ENCODE measurements at regions not wholly inside any gene's neighbourhood (a gene's known extent, or its start where the extent isn't known, plus 50 kb on each side); places are given as distances from the start of the nearest gene placed in this dataset.

DNA sequence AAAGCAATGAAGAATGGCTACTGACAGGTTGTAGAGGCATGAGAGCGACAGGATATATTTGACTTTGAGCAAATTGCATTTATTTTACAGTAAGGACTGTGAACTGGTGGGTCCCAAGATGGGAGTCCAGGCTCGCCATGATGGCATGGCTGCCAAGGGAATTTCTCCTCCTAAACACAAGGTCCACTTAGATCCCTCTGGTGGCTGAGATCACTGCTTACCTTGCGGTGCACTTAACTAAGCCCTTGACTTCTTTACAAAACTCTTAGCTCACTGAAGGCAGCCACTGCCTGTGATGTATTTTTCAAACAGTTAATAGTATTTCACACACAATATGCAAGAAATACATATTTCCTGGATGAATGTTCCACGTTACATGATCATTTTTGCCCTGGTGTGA lies 50.3 kb upstream of the SORBS2 start:
- Histone ChIP-seq H4K20me1 (replicated peaks; ENCODE audit: control insufficient read depth, extremely low read depth, insufficient read depth, low read length) (no peaks in the 10 kb centered on the region), H3K4me2 (ENCODE audit: insufficient read depth, low read length) (no peak overlapping the region), H3K9me1 (replicated peaks; ENCODE audit: control insufficient read depth, extremely low read depth, insufficient read depth, low read length) (no peaks in the 10 kb centered on the region), H2AFZ (ENCODE audit: low read depth, low read length) (no peak overlapping the region), H3K27me3 (ENCODE audit: control insufficient read depth in 2 of 2, insufficient read depth in 2 of 2, low read length in 2 of 2) (no peaks in the 10 kb centered on the region), H3K9ac (replicated peaks; ENCODE audit: extremely low read depth, insufficient read depth, low read length) (no peak overlapping the region), H3K4me3 (replicated peaks in 1 of 3; ENCODE audit: insufficient read depth in 1 of 3, low read depth in 1 of 3, low read length in 3 of 3) (no peak overlapping the region), H3K4me1 (ENCODE audit: control insufficient read depth, extremely low read depth, insufficient read depth, low read length) (peaks cover 3% of the 10 kb centered on the region), H3K79me2 (ENCODE audit: control insufficient read depth, insufficient read depth, low read length) (no peaks in the 10 kb centered on the region), H3K9me3 (replicated peaks; ENCODE audit: control insufficient read depth, insufficient read depth, low read length) (no peaks in the 10 kb centered on the region), H3K27ac (ENCODE audit: insufficient read depth, low read depth, low read length) (no peak overlapping the region), H3K36me3 (ENCODE audit: control insufficient read depth in 2 of 2, extremely low read depth in 1 of 2, insufficient read depth in 2 of 2, low read length in 2 of 2) (no peaks in the 10 kb centered on the region)
- intact Hi-C loops (cut with micrococcal nuclease) (no loop called here), dilution Hi-C loops (cut with MboI; ENCODE audit: extremely low pct_ligation_motif_present, low sequenced_read_pairs) (no loop called here)
- TF ChIP-seq POLR2AphosphoS5 (IDR thresholded peaks at IDR 0.05; ENCODE audit: insufficient read depth, low read depth, low read length), result no peak
- no peak for TF ChIP-seq FOS (IDR thresholded peaks at IDR 0.05; ENCODE audit: borderline replicate concordance, insufficient read depth, low read length)
- no peak for TF ChIP-seq JUN (IDR thresholded peaks at IDR 0.05; ENCODE audit: borderline replicate concordance, insufficient read depth, insufficient read length, low read depth)
- TF ChIP-seq POLR2A (IDR thresholded peaks at IDR 0.05; ENCODE audit: low read depth, low read length), result no peak
- TF ChIP-seq, protein P1, sequence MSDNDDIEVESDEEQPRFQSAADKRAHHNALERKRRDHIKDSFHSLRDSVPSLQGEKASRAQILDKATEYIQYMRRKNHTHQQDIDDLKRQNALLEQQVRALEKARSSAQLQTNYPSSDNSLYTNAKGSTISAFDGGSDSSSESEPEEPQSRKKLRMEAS (IDR thresholded peaks at IDR 0.05; ENCODE audit: insufficient read depth, insufficient read length), result no peak
- no peak for TF ChIP-seq GATA2 (IDR thresholded peaks at IDR 0.05; ENCODE audit: insufficient read depth, insufficient read length, low read depth, low read length)
- no peak for TF ChIP-seq MYC (IDR thresholded peaks at IDR 0.05; ENCODE audit: low read depth, low read length)
- no peak for TF ChIP-seq EZH2 (IDR thresholded peaks at IDR 0.05; ENCODE audit: borderline replicate concordance, low read depth, low read length, severe bottlenecking)
- DNase-seq (ENCODE audit: low read depth, low spot score) (no peak), FAIRE-seq (no peak)
- no TSS peak for BruUV-seq (replicated peaks)
- CTCF ChIA-PET, result interaction anchor here (1.0 to 1.3 kb wide), 2 partner anchors 88 to 221 kb away, joined by 3 to 4 read pairs; no protein-coding TSS in a partner anchor
- POLR2A ChIA-PET, result no interaction called here

- no TSS peak for BruUV-seq (replicated peaks)
- TF ChIP-seq POLR2AphosphoS5 (IDR thresholded peaks at IDR 0.05; ENCODE audit: insufficient read depth, low read depth, low read length) (no peak), JUN (IDR thresholded peaks at IDR 0.05; ENCODE audit: borderline replicate concordance, insufficient read depth, insufficient read length, low read depth) (peak; percentile 18)
- H4K20me1 ChIP-seq (replicated peaks; ENCODE audit: control insufficient read depth, extremely low read depth, insufficient read depth, low read length), result no peaks in the 10 kb centered on the region
- no peak overlapping the region for H2AFZ ChIP-seq (ENCODE audit: low read depth, low read length)
- DNase-seq (ENCODE audit: low read depth, low spot score) (no peak), FAIRE-seq (no peak)
- no peak overlapping the region for H3K27ac ChIP-seq (ENCODE audit: insufficient read depth, low read depth, low read length)
- intact Hi-C loops (cut with micrococcal nuclease) (no loop called here), dilution Hi-C loops (cut with MboI; ENCODE audit: extremely low pct_ligation_motif_present, low sequenced_read_pairs) (no loop called here)
- H3K9me3 ChIP-seq (replicated peaks; ENCODE audit: control insufficient read depth, insufficient read depth, low read length), result no peaks in the 10 kb centered on the region
- no peaks in the 10 kb centered on the region for H3K79me2 ChIP-seq (ENCODE audit: control insufficient read depth, insufficient read depth, low read length)
- peaks cover 3% of the 10 kb centered on the region for H3K4me1 ChIP-seq (ENCODE audit: control insufficient read depth, extremely low read depth, insufficient read depth, low read length)
- POLR2A ChIA-PET, result no interaction called here
- no peak overlapping the region for H3K4me3 ChIP-seq (replicated peaks in 1 of 3; ENCODE audit: insufficient read depth in 1 of 3, low read depth in 1 of 3, low read length in 3 of 3)
- H3K27me3 ChIP-seq (ENCODE audit: control insufficient read depth in 2 of 2, insufficient read depth in 2 of 2, low read length in 2 of 2), result no peaks in the 10 kb centered on the region
- H3K4me2 ChIP-seq (ENCODE audit: insufficient read depth, low read length), result no peak overlapping the region
- H3K36me3 ChIP-seq (ENCODE audit: control insufficient read depth in 2 of 2, extremely low read depth in 1 of 2, insufficient read depth in 2 of 2, low read length in 2 of 2), result no peaks in the 10 kb centered on the region
- H3K9me1 ChIP-seq (replicated peaks; ENCODE audit: control insufficient read depth, extremely low read depth, insufficient read depth, low read length), result no peaks in the 10 kb centered on the region
- no peak overlapping the region for H3K9ac ChIP-seq (replicated peaks; ENCODE audit: extremely low read depth, insufficient read depth, low read length)
- CTCF ChIA-PET, result no interaction called here
Measured at GRCh38 chr4:185863946-185864345, 52.0 kb upstream of the SORBS2 start.
